ENCODE measurements at regions not wholly inside any gene's neighbourhood (a gene's known extent, or its start where the extent isn't known, plus 50 kb on each side); places are given as distances from the start of the nearest gene placed in this dataset.
A peak's percentile ranks its signal among the peaks of the same experiment; 100 is the strongest.
"Not testable (repeated sequence)": the region's sequence is repeated elsewhere in the genome, so short reads cannot be mapped to it uniquely, and the experiment has no call there.

- peak; percentile 37 for DNase-seq
Observed at GRCh38 chr2:241959751-241960269, 90.3 kb downstream of the RTP5 start.

- DNase-seq: no peak
Observed at GRCh38 chr2:241961454-241961853, 91.9 kb downstream of the RTP5 start.

- no peak for DNase-seq
Observed at GRCh38 chr2:241964133-241964532, 94.6 kb downstream of the RTP5 start.

GRCh38 chr2:241965931-241966412, 96.4 kb downstream of the RTP5 start:
- peak; percentile 99 for DNase-seq

- no peak for DNase-seq
Observed at GRCh38 chr2:241966647-241967466, 97.3 kb downstream of the RTP5 start.

- DNase-seq: no peak
Observed at GRCh38 chr2:241967467-241968144, 98.1 kb downstream of the RTP5 start.

- no peak for DNase-seq
Observed at GRCh38 chr2:241968417-241968816, 98.9 kb downstream of the RTP5 start.

GRCh38 chr2:241969182-241969581, 99.7 kb downstream of the RTP5 start:
- not testable (repeated sequence) for DNase-seq

- DNase-seq: no peak
Observed at GRCh38 chr2:241970716-241971115, 101.2 kb downstream of the RTP5 start.

- no peak for DNase-seq
Observed at GRCh38 chr2:241974096-241974495, 104.6 kb downstream of the RTP5 start.

GRCh38 chr2:241974851-241975592, 105.5 kb downstream of the RTP5 start:
- no peak for DNase-seq

GRCh38 chr2:241975593-241976284, 106.2 kb downstream of the RTP5 start:
- no peak for DNase-seq

- DNase-seq: no peak
Observed at GRCh38 chr2:241976296-241976695, 106.8 kb downstream of the RTP5 start.

- DNase-seq: peak; percentile 19
Observed at GRCh38 chr2:241977557-241978300, 108.2 kb downstream of the RTP5 start.

GRCh38 chr2:241978670-241979069, 109.1 kb downstream of the RTP5 start:
- DNase-seq: no peak

- no peak for DNase-seq
Observed at GRCh38 chr2:241980193-241980592, 110.7 kb downstream of the RTP5 start.

- no peak for DNase-seq
Observed at GRCh38 chr2:241981076-241981700, 111.7 kb downstream of the RTP5 start.

GRCh38 chr2:241982706-241983570, 113.4 kb downstream of the RTP5 start:
- no peak for DNase-seq

- no peak for DNase-seq
Observed at GRCh38 chr2:241983571-241984270, 114.2 kb downstream of the RTP5 start.

GRCh38 chr2:241984271-241984655, 114.7 kb downstream of the RTP5 start:
- no peak for DNase-seq
